ENCODE measurements at regions not wholly inside any gene's neighbourhood (a gene's known extent, or its start where the extent isn't known, plus 50 kb on each side); places are given as distances from the start of the nearest gene placed in this dataset.

DNA sequence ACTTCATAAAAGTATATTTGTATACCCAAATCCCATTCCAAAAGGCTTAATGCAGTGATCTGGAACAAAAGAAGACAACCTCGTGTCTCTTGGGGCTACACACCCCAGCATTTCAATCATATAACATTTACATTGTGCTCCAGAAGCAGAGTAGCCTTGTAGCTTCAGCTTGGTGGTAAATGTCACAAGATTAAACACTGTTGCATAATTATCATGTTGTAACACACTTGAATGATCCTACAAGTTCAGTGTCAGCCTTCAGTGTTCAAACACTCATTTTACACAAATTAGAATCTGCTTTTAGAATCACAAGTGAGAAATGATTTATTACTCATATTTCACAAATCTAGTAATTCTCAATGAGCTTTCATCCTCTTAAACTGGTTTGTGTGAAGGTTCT is 122.6 kb downstream of the CNTN3 start:
- H3K4me3 ChIP-seq (ENCODE audit: low read length) = no peak overlapping the region
- DNase-seq (ENCODE audit: low read depth) = no peak
- TF ChIP-seq, protein P1, sequence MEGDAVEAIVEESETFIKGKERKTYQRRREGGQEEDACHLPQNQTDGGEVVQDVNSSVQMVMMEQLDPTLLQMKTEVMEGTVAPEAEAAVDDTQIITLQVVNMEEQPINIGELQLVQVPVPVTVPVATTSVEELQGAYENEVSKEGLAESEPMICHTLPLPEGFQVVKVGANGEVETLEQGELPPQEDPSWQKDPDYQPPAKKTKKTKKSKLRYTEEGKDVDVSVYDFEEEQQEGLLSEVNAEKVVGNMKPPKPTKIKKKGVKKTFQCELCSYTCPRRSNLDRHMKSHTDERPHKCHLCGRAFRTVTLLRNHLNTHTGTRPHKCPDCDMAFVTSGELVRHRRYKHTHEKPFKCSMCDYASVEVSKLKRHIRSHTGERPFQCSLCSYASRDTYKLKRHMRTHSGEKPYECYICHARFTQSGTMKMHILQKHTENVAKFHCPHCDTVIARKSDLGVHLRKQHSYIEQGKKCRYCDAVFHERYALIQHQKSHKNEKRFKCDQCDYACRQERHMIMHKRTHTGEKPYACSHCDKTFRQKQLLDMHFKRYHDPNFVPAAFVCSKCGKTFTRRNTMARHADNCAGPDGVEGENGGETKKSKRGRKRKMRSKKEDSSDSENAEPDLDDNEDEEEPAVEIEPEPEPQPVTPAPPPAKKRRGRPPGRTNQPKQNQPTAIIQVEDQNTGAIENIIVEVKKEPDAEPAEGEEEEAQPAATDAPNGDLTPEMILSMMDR (conservative IDR thresholded peaks at IDR 0.05; ENCODE audit: low read depth, low read length) = no peak

DNA sequence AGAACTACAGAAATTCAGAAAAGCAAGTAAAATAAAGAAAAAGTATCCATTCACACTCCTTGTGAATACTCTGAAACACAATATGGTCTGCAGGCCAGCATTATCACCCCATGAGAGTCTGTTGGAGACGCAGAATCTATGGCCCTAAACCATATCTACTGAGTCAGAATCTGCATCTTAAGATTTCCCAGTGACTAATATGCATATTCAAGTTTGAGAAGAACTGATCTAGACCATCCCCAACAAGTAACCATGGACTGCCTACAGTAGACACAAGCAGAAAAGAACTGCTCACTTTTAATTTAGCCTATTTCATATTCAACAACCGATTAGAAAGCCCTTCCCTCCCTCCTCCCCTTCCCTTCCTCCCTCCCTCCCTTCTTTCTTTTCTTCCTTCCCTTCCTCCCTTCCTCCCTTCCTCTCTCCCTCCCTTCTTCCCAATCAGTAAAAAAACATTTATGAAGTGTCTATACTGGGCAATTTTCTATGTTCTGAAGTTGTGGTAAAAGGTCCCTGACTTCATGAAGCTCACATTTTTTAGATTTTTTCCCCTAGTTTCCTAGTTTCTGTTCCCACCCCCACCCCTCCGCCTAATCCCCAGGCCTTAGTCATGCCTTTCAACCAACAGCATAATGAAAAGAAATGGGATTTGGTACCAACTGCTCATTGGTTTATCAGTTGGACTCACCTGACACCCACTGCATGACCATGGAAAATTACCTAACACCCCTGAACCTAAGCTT is 125.2 kb downstream of the CNTN3 start:
- TF ChIP-seq, protein P1 (conservative IDR thresholded peaks at IDR 0.05; ENCODE audit: low read depth, low read length) = no peak
- H3K4me3 ChIP-seq (ENCODE audit: low read length) = no peak overlapping the region
- DNase-seq (ENCODE audit: low read depth) = no peak

DNA sequence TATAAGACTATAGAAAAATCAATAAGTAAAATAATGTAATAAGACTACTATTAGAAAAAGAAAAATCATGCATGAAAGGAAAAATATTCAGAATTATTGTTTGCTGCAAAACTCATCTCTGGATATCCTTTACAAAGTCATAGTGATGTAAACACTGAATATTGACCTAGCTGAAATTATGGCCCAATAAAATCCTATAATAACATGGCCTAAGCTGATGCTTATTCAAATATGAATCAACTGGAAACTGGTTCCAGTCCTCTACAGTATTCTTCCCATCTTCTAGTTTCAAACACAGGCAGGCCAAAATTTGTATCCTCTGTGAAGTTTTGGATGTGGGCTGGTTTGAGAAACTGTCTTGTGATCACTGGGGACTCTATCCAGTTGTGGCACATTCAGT is 134.5 kb downstream of the CNTN3 start:
- no peak overlapping the region for H3K4me3 ChIP-seq (ENCODE audit: low read length)
- TF ChIP-seq, protein P1 (conservative IDR thresholded peaks at IDR 0.05; ENCODE audit: low read depth, low read length) = no peak
- no peak for DNase-seq (ENCODE audit: low read depth)

DNA sequence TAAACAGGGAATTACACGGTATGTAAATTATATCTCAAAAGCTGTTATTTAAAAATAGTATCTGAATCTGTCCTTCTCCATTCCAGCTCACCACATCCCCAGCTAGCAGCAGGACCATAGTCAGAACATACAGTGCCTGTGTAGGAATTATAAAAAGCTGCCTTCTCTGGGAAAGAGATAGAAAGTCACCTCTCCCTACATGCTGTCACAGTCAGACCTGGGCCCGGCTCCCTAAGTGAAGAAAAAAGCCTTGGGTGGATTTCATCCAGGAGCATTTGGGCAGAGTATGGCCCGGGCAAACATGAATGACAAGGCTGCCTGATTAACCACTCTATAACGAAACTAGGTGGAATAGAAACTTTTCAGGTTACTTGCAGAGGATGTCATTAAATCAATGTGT is 144.1 kb downstream of the CNTN3 start:
- DNase-seq (ENCODE audit: low read depth) = no peak
- TF ChIP-seq, protein P1 (conservative IDR thresholded peaks at IDR 0.05; ENCODE audit: low read depth, low read length) = no peak
- no peak overlapping the region for H3K4me3 ChIP-seq (ENCODE audit: low read length)

DNA sequence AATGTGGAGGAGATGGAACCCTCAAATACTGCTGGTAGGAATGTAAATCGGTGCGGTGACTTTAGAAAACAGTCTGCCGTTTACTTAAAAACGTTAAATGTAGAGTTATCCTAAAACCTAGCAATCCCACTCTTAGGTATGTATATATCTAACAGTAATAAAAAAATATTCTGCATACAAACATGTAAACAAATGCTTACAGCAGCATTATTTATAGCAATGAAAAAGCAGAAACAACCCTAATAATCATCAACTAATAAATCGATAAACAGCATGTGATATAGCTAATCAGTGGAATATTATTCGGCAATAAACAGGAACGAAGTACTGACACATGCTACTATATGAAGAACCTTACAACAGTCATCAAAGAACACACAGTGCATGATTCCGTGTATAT is 144.7 kb downstream of the CNTN3 start:
- TF ChIP-seq, protein P1 (conservative IDR thresholded peaks at IDR 0.05; ENCODE audit: low read depth, low read length) = no peak
- H3K4me3 ChIP-seq (ENCODE audit: low read length) = no peak overlapping the region
- no peak for DNase-seq (ENCODE audit: low read depth)

DNA sequence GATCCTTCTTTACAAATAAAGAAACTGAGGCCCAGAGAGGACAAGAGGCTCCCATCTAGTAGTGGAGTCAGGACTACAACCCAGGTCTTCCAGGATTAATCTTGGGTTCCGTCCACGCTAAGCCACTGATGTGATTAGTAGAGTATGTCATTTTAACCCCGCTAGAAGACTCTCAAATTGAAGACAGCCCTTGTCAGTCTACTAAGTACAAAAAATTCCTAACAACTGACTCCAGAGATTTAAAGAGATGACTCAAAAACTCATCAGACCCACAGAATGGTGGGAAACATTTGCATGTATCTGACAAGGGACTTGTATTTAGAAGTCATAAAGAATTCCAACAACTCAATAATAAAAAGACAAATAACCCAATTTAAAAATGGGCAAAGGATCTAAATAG is 145.3 kb downstream of the CNTN3 start:
- H3K4me3 ChIP-seq (ENCODE audit: low read length) = no peak overlapping the region
- TF ChIP-seq, protein P1 (conservative IDR thresholded peaks at IDR 0.05; ENCODE audit: low read depth, low read length) = no peak
- no peak for DNase-seq (ENCODE audit: low read depth)

DNA sequence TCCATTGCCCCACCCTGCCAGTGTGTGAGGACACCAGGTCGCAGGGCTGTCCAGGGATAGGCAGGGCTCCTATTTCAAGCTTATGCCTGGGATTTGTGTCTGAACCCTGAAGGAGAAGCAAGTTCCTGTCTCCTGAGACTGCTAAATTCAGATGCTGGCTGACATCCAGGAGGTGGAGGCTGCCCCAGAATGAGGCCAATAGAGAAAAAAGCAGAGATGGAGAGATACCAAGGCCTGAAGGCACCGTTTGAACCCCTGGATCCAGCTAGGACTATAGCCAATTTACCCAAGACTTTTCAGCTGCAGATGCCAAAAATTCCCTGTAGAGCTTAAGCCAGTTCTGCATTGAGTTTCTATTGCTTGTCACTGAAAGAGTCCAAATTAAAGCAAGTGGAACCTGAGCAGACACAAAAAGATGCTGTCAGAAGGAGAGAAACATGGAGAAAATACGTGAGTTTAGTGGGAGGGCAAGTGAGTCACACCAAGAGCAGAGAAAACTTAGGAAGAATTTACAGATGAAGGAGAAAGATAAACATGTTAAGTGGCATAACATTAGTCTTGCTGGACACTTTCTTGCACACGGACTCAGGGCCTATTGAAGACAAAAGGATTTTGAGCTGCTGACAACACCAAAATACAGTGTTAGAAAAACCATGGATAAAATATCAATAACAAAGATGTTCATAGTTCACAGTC is 148.6 kb downstream of the CNTN3 start:
- TF ChIP-seq, protein P1 (conservative IDR thresholded peaks at IDR 0.05; ENCODE audit: low read depth, low read length) = no peak
- DNase-seq (ENCODE audit: low read depth) = no peak
- H3K4me3 ChIP-seq (ENCODE audit: low read length) = no peak overlapping the region
